PC-9 (cell line): ENCODE measurements at regions not wholly inside any gene's neighbourhood (a gene's known extent, or its start where the extent isn't known, plus 50 kb on each side); places are given as distances from the start of the nearest gene placed in this dataset.

Experiments used
- EZH2 ChIP-seq: fragments of 200-600 bp; sonication (generic); IDR thresholded peaks from 2 replicates; pipeline ENCODE4 v1.8.0; 2017; ENCODE audit warnings: antibody characterized with exemption, low read depth
- TF ChIP-seq, protein P1 (sequence below): fragments of 200-600 bp; sonication (generic); conservative IDR thresholded peaks from 2 replicates; pipeline ENCODE4 v1.6.1; 2017; ENCODE audit warnings: mixed run types, antibody characterized with exemption, mild to moderate bottlenecking, moderate library complexity

DNA sequence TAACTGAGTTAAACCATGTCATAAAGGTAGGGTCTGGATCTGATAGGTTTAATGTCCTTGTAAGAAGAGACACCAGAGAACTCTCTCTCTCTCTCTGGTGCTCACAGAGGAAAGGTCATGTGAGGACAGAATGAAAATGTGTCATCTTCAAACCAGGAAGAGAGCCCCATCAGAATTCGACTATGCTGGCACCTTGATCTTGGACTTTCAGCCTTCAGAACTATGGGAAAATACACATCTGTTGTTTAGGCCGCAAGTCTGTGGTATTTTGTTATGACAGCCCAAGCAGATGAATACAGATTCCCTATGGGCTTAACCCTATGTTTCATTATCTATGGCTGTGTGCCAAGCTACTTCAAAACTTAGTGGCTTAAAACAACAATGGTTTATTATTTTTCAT lies 105.5 kb upstream of the DDIT4L start:
- TF ChIP-seq, protein P1, sequence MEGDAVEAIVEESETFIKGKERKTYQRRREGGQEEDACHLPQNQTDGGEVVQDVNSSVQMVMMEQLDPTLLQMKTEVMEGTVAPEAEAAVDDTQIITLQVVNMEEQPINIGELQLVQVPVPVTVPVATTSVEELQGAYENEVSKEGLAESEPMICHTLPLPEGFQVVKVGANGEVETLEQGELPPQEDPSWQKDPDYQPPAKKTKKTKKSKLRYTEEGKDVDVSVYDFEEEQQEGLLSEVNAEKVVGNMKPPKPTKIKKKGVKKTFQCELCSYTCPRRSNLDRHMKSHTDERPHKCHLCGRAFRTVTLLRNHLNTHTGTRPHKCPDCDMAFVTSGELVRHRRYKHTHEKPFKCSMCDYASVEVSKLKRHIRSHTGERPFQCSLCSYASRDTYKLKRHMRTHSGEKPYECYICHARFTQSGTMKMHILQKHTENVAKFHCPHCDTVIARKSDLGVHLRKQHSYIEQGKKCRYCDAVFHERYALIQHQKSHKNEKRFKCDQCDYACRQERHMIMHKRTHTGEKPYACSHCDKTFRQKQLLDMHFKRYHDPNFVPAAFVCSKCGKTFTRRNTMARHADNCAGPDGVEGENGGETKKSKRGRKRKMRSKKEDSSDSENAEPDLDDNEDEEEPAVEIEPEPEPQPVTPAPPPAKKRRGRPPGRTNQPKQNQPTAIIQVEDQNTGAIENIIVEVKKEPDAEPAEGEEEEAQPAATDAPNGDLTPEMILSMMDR: no peak
- no peak for TF ChIP-seq EZH2
